NCI-H526 (cell line): ENCODE measurements at regions not wholly inside any gene's neighbourhood (a gene's known extent, or its start where the extent isn't known, plus 50 kb on each side); places are given as distances from the start of the nearest gene placed in this dataset.
"Not testable (repeated sequence)": the region's sequence is repeated elsewhere in the genome, so short reads cannot be mapped to it uniquely, and the experiment has no call there.

ENCODE experiments used
- DNase-seq, 2 experiments: peaks; one replicate each; lab custom pipeline; 2025; lab: John Stamatoyannopoulos, UW

DNA sequence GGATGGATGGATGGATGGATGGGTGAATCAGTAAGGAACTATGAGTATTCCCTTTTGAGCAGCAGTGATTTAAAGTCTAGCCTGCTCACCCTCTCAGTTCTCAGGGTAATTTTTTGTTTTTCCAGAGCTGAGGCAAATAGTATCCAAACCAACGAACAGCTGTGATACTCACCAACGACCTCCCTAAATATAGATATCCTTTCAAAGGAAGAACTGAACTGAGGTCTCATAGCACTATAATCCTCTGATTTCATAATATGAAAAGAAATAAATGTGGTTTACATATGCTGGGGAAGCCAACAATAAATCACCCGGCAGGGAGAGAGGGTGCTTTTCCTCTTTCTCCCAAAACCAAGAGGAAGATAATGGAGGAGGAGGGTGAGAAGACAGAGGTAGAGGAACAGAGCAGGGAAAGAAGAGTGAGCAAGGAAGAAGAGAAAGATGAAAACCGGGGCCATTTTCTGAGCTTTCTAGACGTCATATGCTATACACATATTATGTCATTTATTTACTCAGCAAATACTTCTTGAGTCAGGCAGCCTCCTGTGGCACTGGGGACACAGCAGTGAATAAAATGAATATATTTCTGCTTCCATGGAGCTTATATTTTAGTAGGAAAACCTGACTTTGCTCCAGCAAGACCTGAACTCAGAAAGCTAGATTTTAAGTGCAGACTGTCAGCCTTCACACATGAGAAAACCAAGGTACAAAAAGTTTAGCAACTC is 710.7 kb upstream of the TBX3 start:
- DNase-seq, result no peak

DNA sequence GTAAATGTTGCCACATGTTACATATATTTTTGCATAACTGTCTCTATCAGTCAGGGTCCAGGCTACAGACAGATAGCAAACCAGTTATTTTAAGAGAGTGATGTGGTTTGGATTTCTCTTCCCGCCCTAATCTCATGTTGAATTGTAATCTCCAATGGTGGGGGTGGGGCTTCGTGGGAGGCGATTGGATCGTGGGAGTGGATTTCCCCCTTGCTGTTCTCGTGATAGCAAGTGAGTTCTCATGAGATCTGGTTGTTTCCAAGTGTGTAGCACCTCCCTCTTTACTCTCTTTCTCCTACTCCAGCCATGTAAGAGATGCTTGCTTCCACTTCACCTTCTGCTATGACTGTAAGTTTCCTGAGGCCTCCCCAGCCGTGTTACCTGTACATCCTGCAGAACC is 704.2 kb upstream of the TBX3 start:
- no peak for DNase-seq

DNA sequence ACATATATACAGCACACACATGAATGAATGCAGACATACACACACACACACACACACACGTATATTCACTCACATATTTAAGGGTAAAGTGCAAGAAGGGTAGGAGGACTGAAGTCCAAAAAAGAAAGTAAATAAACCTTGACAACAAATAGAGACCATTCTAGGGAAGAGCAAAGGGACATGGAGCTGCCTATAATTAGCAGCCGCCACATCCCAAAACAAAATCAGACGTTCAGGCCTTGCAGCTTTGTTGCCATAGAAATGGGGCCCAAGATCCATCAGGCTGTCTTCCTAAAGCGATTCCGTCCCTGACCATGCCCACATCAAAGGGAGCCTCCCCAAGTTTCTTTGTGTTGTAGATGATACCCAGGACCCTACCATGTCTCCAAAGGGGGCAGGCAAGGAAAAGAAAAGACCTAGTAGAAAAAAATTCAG is 703.5 kb upstream of the TBX3 start:
- DNase-seq, result no peak

DNA sequence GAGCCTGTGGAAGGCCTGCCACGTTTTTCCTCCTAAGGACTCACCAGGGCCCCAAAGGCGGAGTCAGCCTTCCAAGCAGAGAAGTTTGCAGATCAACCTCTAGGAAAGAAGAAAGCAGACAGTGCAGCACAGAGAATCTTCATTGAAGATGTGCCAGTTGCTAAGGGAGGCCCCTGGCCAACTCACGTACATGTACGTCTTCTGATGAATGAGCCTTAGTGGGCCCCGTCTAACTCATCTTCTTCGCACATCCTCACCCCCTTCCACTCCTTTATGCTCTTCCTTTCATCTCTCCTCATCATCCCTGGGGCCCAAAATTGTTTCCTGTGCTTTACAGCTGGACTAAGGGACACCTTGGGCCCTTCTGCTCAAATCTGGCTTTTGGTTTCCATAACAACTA is 703.0 kb upstream of the TBX3 start:
- no peak for DNase-seq

DNA sequence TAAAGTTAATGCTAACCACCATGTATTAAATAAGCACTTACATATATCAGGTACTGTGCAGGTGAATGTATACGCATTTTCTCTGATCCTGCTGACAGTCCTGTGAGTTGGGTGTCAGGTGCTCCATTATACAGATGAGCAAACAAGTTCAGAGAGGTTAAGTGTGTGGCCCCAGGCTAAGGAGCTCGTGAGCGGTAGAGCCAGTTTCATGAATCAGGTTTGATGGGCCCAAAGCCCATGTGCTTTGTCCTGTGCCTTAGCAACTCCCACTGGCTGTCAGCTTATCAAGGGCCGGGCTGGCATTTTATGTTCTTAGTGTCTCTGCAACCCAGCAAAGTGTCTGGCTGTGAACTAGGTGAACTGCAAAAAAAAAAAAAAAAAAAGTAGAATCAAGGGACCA is 701.2 kb upstream of the TBX3 start:
- DNase-seq, result no peak

DNA sequence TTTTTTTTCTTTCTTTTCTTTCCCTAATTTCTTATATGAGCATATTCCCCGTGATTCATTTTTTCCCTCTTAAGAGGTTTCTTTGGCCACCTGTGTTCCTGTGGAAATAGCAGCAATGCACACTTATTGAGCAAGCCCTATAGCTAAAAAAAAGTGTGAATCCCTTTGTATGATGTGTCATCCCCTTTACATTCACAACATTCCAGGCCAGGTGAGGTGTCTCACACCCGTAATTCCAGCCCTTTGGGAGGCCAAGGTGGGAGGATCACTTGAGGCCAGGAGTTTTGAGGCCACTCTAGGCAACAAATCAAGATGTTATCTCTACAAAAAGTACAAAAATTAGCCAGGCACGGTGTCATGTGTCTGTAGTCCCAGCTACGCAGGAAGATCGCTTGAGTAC is 700.4 kb upstream of the TBX3 start:
- DNase-seq, result no peak

DNA sequence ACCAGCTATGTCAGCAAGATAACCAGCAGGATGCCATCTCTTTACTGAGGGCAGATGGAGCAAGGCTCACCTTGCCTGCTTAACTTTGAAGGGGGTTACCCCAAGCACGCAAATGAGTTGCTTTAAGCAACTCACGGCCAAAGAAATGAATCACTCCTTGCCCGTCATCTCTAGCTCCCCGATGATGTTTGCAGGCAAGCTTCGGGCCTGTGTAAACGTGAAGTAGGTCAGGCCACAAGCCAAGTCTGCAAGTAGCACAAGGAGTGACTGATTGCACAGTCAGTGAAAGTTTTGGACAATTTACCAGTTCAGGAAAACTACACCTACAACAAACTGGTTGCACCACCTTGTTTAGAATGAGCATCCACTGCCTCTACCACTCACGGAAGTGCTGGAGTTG is 699.7 kb upstream of the TBX3 start:
- no peak for DNase-seq

DNA sequence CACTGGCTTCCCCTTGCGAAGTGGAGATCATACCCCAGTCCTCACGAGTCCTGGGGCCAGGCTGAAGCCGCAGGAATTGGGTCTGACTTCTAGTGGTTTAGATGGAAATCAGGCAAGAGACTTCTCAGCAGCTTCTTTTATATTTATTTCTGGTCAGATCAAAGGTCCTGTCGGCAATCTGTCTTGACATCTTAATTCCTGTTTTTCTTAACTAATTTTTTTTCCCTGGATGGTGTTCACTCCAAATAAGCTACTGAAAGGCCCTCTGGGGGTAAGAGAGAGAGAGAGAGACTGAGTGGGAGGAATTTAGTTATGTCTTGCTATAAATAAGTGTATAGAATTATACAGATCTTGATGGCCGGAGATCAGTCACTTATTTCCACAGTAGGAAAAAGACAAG is 698.7 kb upstream of the TBX3 start:
- no peak for DNase-seq

DNA sequence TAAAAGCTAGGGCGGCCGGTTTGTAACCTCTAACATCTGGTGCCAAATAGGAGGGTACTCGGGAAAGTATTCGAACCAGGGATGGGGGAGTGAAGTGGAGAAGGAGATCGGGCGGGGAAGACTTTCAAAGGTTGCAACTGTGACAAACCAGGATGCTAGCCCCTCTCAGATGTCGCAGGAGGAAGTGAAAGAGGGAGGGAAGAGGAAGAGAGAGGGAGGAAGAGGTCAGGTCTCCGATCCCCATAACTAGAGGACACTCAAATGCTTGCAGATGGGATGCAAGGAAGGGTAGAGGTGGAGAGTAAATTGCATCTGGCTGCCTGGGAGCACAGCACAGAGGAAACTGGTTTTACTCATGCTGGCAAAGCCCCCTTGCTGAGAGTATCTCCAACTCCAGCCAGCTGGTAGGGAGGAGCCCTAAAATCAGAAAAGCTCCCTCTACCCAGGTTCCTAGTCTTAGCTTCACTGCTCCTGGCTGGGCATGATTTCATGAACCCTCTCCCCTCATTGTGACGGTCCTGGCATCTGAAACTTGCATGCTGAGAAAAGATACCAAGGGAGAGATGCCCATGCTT is 696.7 kb upstream of the TBX3 start:
- no peak for DNase-seq

DNA sequence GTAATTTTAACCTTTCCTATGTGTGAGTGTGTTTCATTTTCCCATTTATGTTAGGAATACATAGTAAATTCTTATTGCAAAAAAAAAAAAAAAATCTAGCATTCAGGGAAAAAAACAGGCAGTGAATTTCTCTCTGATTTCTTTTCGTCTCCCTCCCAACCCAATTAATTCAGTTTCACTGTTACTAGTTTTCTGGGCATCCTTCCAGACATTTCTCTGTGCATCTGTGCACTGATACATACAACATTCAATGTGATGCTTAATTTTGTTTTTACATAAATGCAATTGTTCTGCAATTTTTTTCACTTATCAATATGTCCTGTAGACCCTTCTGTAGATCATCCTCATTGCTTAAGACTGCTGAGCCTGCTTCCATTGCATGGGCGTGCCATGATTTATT is 694.3 kb upstream of the TBX3 start:
- DNase-seq, result no peak

DNA sequence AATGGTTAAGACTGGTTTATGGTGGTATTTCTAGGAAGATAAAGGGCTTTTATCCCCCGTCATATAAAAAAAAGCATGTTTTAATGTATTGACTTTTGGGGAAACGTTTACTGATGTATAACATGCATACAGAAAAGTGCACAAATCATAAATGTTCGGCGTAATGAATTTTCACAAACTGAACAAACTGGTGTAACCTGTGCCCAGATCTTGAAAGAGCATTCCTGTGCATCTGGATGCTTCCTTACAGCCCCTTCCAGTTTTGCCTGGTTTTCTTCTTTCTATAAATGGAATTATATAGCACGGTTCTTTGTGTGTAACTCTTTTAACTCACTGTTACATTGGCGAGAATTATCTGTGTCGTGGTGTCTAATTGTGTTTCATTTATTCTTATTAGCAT is 693.8 kb upstream of the TBX3 start:
- DNase-seq, result no peak

DNA sequence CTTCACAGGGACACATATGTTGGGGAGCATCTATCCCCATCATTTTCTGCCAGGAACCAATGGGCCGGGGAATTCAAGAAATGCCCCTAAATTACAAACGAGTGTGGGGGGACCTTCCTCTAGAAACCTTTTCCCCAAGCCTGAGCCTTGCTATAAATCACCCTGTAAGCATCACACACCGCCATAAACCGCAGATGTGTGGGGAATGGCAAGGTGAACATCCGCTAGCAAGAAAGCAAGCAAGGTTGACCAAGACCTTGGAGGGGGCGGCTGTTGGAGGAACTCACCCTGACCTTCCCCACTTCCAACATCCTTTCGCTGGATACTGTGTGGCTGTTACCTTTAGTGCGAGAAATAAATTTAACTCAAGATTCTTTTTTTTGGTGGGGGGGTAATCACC is 693.3 kb upstream of the TBX3 start:
- no peak for DNase-seq

DNA sequence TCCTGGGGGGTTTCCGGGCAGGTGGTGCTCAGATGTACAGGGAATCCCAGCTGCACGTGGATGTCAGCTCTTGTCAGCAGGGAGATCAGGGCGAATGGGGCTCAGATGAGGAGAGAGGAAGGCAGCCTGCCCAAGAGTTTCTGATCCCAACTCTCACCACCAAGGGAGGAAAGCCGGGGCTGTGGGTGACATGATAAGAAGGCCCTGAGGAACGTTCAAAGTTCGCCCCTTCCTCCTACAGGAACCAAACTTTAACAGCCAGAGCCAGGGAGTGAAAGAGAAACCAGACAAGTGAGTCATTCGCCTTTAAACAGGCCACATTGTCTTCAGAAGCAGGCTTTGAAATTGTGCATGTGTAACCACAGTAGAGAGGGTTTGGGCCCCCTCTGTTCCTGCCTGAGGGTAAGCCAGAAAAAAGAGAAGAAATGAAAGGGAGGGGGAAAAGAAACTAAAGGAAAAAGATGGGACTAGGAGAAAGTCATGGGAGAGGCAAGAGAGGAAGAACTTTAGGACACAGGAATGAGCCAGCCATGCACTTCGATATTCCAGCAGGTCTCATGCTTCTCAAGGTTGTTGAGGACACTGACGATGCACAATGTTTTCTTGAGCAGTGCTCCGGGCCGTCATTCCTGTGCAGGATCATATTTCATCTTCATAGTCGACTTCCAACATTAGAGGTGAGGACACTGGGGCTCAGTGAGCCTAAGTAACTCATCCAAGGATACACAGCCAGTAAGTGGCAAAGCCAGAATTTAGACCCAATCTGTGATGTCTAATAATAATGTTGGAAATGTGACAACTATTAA is 691.4 kb upstream of the TBX3 start:
- no peak for DNase-seq

DNA sequence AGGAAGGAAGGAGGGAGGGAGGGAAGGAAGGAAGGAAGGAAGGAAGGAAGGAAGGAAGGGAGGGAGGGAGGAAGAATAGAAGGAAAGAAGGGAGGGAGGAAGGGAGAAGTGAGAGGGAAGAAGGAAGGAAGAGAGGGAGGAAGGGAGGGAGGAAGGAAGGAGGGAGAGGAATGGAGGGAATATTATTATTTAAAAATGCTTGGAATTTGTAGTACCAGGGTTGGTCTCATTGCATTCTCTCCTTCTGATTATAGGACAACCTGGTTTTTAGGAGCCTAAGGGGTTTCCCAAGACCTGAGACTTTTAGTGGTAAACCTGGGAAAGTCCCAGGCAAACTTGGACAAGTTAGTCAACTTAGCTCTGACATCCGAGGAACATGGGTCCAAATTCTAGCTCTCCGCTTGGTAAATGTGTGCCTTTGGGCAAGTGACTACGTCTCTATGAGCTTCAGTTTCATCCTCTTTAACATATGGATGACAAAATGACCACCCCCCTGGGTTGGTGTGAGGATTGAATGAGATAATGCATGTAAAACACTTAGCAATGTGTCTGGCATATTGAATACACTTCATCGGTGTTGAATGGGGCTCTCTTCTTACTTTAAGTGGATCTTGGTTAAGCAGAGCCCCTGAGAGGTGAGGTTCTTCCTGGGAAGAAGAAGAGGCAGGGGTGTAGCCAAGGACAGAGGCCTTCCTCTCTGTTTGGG is 690.7 kb upstream of the TBX3 start:
- DNase-seq, result no peak

DNA sequence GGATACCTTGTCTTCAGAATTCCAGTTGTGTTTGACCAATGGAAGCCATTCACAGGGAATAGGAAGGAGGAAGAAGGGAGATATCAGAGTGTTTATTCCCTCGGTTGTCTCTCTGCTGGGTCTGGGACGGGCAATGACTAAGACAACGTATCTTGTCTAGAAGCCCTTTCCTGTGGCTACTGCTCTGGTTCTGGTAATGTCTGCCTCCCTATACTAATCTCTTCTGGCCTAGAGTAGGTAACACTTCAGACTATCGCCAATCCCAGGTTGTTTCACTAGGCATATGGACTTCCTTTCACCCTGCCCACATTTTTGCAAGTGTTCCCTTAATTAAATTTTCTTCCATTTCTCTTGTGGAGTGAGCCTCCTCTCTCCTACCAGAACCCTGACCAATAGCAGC is 687.7 kb upstream of the TBX3 start:
- DNase-seq, result no peak

DNA sequence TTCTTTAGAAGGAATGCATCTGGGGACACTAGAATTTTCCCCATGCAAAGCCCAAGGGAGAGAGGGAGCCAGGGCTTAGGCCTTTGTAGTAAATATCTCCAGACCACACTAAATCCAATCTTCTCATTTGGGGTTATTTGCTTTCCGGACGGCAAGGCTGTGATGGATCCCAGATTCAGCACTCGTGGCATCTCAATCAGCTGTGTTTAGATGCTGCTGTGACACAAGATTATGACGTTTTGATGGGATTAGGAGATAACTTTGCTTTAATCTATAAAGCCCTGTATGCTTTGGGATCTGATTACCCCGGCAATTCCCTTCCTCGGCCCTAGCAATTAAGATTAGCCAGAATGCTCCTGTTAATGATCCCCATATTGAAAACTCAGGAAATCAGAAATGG is 686.7 kb upstream of the TBX3 start:
- no peak for DNase-seq

DNA sequence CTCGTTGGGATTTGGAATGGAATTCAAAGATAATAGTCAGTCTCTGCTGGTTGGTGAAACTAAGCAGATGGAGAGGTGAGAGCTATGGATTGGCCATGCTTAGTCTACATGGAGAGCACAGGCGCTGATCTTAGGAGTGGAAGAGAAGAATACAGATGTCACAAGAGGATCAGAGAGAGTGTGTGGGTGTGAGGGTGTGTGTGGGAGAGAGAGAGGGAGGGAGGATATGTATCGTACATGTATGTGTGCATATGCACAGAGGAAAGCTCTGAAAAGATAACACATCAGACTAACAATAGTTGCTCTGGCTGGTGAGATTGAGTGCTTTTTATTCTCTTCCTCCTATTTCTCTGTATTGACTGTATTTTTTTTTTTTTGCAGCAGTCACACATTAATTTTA is 686.2 kb upstream of the TBX3 start:
- no peak for DNase-seq

DNA sequence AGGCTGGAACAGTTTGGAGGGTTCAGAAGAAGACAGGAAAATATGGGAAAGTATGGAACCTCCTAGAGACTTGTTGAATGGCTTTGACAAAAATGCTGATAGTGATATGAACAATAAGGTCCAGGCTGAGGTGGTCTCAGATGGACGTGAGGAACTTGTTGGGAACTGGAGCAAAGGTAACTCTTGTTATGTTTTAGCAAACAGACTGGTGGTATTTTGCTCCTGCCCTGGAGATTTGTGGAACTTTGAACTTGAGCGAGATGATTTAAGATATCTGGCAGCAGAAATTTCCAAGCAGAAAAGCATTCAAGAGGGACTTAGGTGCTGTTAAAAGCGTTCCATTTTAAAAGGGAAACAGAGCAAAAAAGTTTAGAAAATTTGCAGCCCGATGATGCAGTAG is 682.3 kb upstream of the TBX3 start:
- not testable (repeated sequence) for DNase-seq

DNA sequence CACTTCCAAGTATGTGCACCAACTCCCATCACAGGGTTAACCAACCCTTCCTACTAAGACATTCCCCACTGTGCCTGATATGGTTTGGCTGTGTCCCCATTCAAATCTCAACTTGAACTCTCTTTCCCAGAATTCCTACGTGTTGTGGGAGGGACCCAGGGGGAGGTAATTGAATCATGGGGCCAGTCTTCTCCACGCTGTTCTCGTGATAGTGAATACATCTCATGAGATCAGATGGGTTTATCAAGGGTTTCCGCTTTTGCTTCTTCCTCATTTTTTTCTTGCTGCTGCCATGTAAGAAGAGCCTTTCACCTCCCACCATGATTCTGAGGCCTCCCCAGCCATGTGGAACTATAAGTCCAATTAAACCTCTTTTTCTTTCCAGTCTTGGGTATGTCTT is 681.8 kb upstream of the TBX3 start:
- DNase-seq, result not testable (repeated sequence)

DNA sequence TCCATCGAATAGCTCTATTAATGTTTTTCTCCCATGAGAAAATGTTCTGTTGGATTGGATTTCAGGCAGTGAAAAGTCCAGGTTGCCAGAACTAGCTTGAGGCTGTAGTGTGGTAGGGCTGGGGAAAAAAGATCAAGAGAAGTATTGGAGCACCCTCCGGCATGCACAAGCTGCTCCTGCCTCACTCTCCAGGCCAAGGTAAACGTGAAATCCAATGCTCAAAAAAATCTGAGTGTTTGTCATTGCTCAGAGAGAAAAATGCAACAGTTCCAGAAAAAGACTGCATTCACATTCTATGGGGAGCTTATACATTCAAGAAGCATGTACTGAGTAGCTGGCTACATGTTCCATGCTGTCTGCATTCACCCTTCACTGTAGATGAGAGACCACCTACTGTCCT is 680.9 kb upstream of the TBX3 start:
- no peak for DNase-seq

DNA sequence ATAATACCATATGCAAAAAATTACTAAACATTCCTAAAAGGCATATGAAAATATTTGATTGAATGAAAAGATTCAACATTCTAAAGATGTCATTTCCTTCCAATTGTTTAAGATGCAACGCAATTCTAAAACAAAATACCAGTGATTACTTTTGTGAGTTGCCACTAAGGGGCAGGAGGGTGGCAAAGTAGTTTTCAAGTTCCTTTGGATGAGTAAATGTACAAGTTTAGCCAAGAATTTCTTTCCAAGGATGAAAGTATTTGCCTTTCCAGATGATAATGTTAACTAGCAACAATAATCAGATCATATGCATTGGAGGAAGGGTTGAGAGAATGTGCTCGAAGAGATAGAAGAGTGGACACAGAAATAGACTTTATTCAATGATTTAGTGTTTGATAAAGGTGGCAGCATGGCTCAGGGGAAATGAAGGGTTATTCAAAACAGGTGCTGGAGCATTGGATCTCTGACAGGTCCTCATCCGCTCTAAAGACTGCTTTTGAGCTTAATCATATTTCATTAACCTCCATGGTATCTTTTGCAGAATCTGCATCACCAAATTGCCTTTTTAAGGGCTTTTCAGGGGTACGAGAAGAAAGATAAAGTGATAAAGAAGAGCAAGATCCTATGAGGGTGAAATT is 678.5 kb upstream of the TBX3 start:
- no peak for DNase-seq

DNA sequence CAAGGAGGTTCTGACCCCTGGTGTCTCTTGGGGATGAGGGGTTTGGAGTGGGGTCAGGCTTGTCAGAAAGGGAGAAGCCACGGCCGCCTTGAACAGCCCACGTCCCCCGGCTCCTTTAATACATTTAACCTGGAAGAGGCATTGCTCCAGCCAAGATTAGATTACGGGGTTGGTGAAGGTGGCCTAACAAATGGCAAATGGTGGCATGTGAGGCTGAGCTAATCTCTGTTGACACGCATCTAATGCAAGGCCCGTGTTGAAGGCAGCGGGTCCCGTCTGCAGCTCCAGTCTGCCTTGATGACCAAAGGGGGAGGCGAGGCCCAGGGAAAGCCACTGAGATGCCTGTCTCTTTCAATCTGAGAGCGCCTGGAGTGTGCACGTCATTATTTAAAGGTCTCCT is 673.7 kb upstream of the TBX3 start:
- DNase-seq, result no peak
